Choroid plexus epithelial cell (primary cell): ENCODE measurements at regions not wholly inside any gene's neighbourhood (a gene's known extent, or its start where the extent isn't known, plus 50 kb on each side); places are given as distances from the start of the nearest gene placed in this dataset.
"Not testable (repeated sequence)": the region's sequence is repeated elsewhere in the genome, so short reads cannot be mapped to it uniquely, and the experiment has no call there.

ENCODE experiments used
- DNase-seq: peaks from one replicate; pipeline ENCODE4 v3.0.0-alpha.2; 2010; ENCODE audit warnings: low read depth
- H3K4me3 ChIP-seq: 2 replicates; pipeline ENCODE4 v1.5.1; 2011; ENCODE audit warnings: low read depth, mild to moderate bottlenecking, control low read depth, low read length, moderate library complexity
- CTCF ChIP-seq: conservative IDR thresholded peaks from 2 replicates; pipeline ENCODE4 v1.5.1; 2011; ENCODE audit warnings: low read depth, mild to moderate bottlenecking, control low read depth, inconsistent platforms, low read length, moderate library complexity

GRCh38 chr2:147003081-147003480 is 841.7 kb upstream of the ACVR2A start:
- TF ChIP-seq CTCF: no peak
- DNase-seq: no peak

GRCh38 chr2:147002256-147002655 is 842.6 kb upstream of the ACVR2A start:
- H3K4me3 ChIP-seq: no peak overlapping the region
- DNase-seq: no peak
- no peak for TF ChIP-seq CTCF

More at GRCh38 chr2:147003081-147003480, 841.7 kb upstream of the ACVR2A start:
- no peak overlapping the region for H3K4me3 ChIP-seq

- DNase-seq: no peak
- no peak overlapping the region for H3K4me3 ChIP-seq
- no peak for TF ChIP-seq CTCF
Observed at GRCh38 chr2:147001061-147001460, 843.8 kb upstream of the ACVR2A start.

- H3K4me3 ChIP-seq, DNase-seq: not testable (repeated sequence)
Observed at GRCh38 chr2:147000151-147000550, 844.7 kb upstream of the ACVR2A start.

- no peak for DNase-seq
- TF ChIP-seq CTCF: no peak
- no peak overlapping the region for H3K4me3 ChIP-seq
Observed at GRCh38 chr2:146997945-146998344, 846.9 kb upstream of the ACVR2A start.

GRCh38 chr2:146997488-146997887 is 847.3 kb upstream of the ACVR2A start:
- TF ChIP-seq CTCF: no peak
- H3K4me3 ChIP-seq: no peak overlapping the region
- no peak for DNase-seq

GRCh38 chr2:146994246-146994645 is 850.6 kb upstream of the ACVR2A start:
- no peak for DNase-seq
- no peak for TF ChIP-seq CTCF
- H3K4me3 ChIP-seq: no peak overlapping the region

GRCh38 chr2:146992466-146992865 is 852.4 kb upstream of the ACVR2A start:
- no peak for DNase-seq
- no peak for TF ChIP-seq CTCF
- no peak overlapping the region for H3K4me3 ChIP-seq
